GM19351 (cell line): ENCODE measurements at regions not wholly inside any gene's neighbourhood (a gene's known extent, or its start where the extent isn't known, plus 50 kb on each side); places are given as distances from the start of the nearest gene placed in this dataset.

Experiments
- ATAC-seq: cut with Tn5 transposase; IDR thresholded peaks from one replicate; pipeline ENCODE4 v1.9.1; 2021; ENCODE audit warnings: mild to moderate bottlenecking, moderate library complexity; ENCODE audit not compliant: unreplicated experiment

- ATAC-seq: no peak
Measured at GRCh38 chr7:155201325-155202087, 96.2 kb upstream of the INSIG1 start.

- no peak for ATAC-seq
Measured at GRCh38 chr7:155202106-155202871, 95.4 kb upstream of the INSIG1 start.

- no peak for ATAC-seq
Measured at GRCh38 chr7:155203059-155203881, 94.4 kb upstream of the INSIG1 start.

- no peak for ATAC-seq
Measured at GRCh38 chr7:155203882-155204691, 93.6 kb upstream of the INSIG1 start.

- ATAC-seq: no peak
Measured at GRCh38 chr7:155204744-155205367, 92.8 kb upstream of the INSIG1 start.

- ATAC-seq: peak; percentile 83
Measured at GRCh38 chr7:155205368-155206317, 92.0 kb upstream of the INSIG1 start.

- ATAC-seq: peak; percentile 43
Measured at GRCh38 chr7:155206318-155207020, 91.2 kb upstream of the INSIG1 start.

- no peak for ATAC-seq
Measured at GRCh38 chr7:155207326-155208002, 90.2 kb upstream of the INSIG1 start.

- ATAC-seq: no peak
Measured at GRCh38 chr7:155208681-155209477, 88.8 kb upstream of the INSIG1 start.

- ATAC-seq: no peak
Measured at GRCh38 chr7:155209478-155210319, 88.0 kb upstream of the INSIG1 start.

GRCh38 chr7:155210356-155210755, 87.3 kb upstream of the INSIG1 start:
- ATAC-seq: no peak

GRCh38 chr7:155211173-155211572, 86.5 kb upstream of the INSIG1 start:
- ATAC-seq: no peak

GRCh38 chr7:155211761-155212160, 85.9 kb upstream of the INSIG1 start:
- no peak for ATAC-seq

GRCh38 chr7:155212301-155213015, 85.2 kb upstream of the INSIG1 start:
- no peak for ATAC-seq

GRCh38 chr7:155213385-155213784, 84.3 kb upstream of the INSIG1 start:
- ATAC-seq: no peak
